H1 (cell line): ENCODE measurements at regions not wholly inside any gene's neighbourhood (a gene's known extent, or its start where the extent isn't known, plus 50 kb on each side); places are given as distances from the start of the nearest gene placed in this dataset.

Experiments
- CHD7 ChIP-seq: fragments of 300-600 bp; sonication (generic); IDR thresholded peaks from 2 replicates; pipeline ENCODE4 v1.7.1; 2012; ENCODE audit warnings: low read length, moderate library complexity, mild to moderate bottlenecking, inconsistent platforms; ENCODE audit not compliant: insufficient replicate concordance

- no peak for TF ChIP-seq CHD7
Observed at GRCh38 chrX:122303761-122304160, 880.3 kb upstream of the GRIA3 start (continued).
